Endometrium (tissue), 2 donors: ENCODE measurements at regions not wholly inside any gene's neighbourhood (a gene's known extent, or its start where the extent isn't known, plus 50 kb on each side); places are given as distances from the start of the nearest gene placed in this dataset.

Experiments used
- FAIRE-seq: peaks from 2 replicates; lab custom pipeline; 2012; peaks lifted over from hg19 to GRCh38; lab: Jason Lieb, UNC
- donor health status: control.
- donor health status: control.

GRCh38 chr14:100399052-100399849, 76.1 kb downstream of the SLC25A47 start:
- no peak for FAIRE-seq

- no peak for FAIRE-seq
Measured at GRCh38 chr14:100400115-100400514, 77.0 kb downstream of the SLC25A47 start.

- FAIRE-seq, result no peak
Measured at GRCh38 chr14:100401031-100401692, 78.0 kb downstream of the SLC25A47 start.

- no peak for FAIRE-seq
Measured at GRCh38 chr14:100401792-100402191, 78.7 kb downstream of the SLC25A47 start.

GRCh38 chr14:100402631-100403030, 79.5 kb downstream of the SLC25A47 start:
- FAIRE-seq, result no peak

- FAIRE-seq, result no peak
Measured at GRCh38 chr14:100403105-100403504, 80.0 kb downstream of the SLC25A47 start.

- FAIRE-seq, result no peak
Measured at GRCh38 chr14:100403802-100404365, 80.7 kb downstream of the SLC25A47 start.

- FAIRE-seq, result no peak
Measured at GRCh38 chr14:100404419-100404818, 81.3 kb downstream of the SLC25A47 start.

GRCh38 chr14:100405760-100406455, 82.8 kb downstream of the SLC25A47 start:
- no peak for FAIRE-seq

- FAIRE-seq, result no peak
Measured at GRCh38 chr14:100406505-100407131, 83.5 kb downstream of the SLC25A47 start.

GRCh38 chr14:100407376-100408102, 84.4 kb downstream of the SLC25A47 start:
- FAIRE-seq, result no peak

GRCh38 chr14:100408350-100409002, 85.3 kb downstream of the SLC25A47 start:
- no peak for FAIRE-seq

GRCh38 chr14:100409003-100409360, 85.8 kb downstream of the SLC25A47 start:
- FAIRE-seq, result no peak

- no peak for FAIRE-seq
Measured at GRCh38 chr14:100409651-100410050, 86.5 kb downstream of the SLC25A47 start.

- no peak for FAIRE-seq
Measured at GRCh38 chr14:100410056-100410565, 87.0 kb downstream of the SLC25A47 start.

- FAIRE-seq, result no peak
Measured at GRCh38 chr14:100413699-100414098, 90.6 kb downstream of the SLC25A47 start.

- no peak for FAIRE-seq
Measured at GRCh38 chr14:100415226-100415625, 92.1 kb downstream of the SLC25A47 start.

- no peak for FAIRE-seq
Measured at GRCh38 chr14:100416081-100416680, 93.0 kb downstream of the SLC25A47 start.

- FAIRE-seq, result no peak
Measured at GRCh38 chr14:100416921-100417860, 94.1 kb downstream of the SLC25A47 start.
